Kidney tubule cell (primary cell): ENCODE measurements at regions not wholly inside any gene's neighbourhood (a gene's known extent, or its start where the extent isn't known, plus 50 kb on each side); places are given as distances from the start of the nearest gene placed in this dataset.
A peak's percentile ranks its signal among the peaks of the same experiment; 100 is the strongest.

Experiments
- DNase-seq: peaks from one replicate; pipeline ENCODE4 v3.0.0-alpha.2; 2018; ENCODE audit warnings: low spot score

- no peak for DNase-seq
These were observed 131.0 kb downstream of the PDGFRA start for GRCh38 chr4:54359919-54360650.

GRCh38 chr4:54363037-54363436 is 133.9 kb downstream of the PDGFRA start:
- DNase-seq, result no peak

GRCh38 chr4:54365691-54366090 is 136.6 kb downstream of the PDGFRA start:
- DNase-seq, result no peak

- DNase-seq, result no peak
These were observed 138.0 kb downstream of the PDGFRA start for GRCh38 chr4:54367059-54367458.

GRCh38 chr4:54368281-54369265 is 139.5 kb downstream of the PDGFRA start:
- DNase-seq, result no peak

GRCh38 chr4:54371173-54371572 is 142.1 kb downstream of the PDGFRA start:
- no peak for DNase-seq

- DNase-seq, result no peak
These were observed 143.9 kb downstream of the PDGFRA start for GRCh38 chr4:54372951-54373350.

GRCh38 chr4:54373718-54374210 is 144.7 kb downstream of the PDGFRA start:
- DNase-seq, result no peak

- DNase-seq, result no peak
These were observed 149.4 kb downstream of the PDGFRA start for GRCh38 chr4:54378461-54378860.

- no peak for DNase-seq
These were observed 155.1 kb downstream of the PDGFRA start for GRCh38 chr4:54384152-54384551.

GRCh38 chr4:54384563-54384962 is 155.5 kb downstream of the PDGFRA start:
- DNase-seq, result peak; percentile 19

GRCh38 chr4:54386042-54386669 is 157.1 kb downstream of the PDGFRA start:
- no peak for DNase-seq

- no peak for DNase-seq
These were observed 157.6 kb downstream of the PDGFRA start for GRCh38 chr4:54386693-54387092.

- DNase-seq, result no peak
These were observed 161.6 kb downstream of the PDGFRA start for GRCh38 chr4:54390670-54391069.

- no peak for DNase-seq
These were observed 162.0 kb downstream of the PDGFRA start for GRCh38 chr4:54391104-54391503.

- DNase-seq, result no peak
These were observed 163.4 kb downstream of the PDGFRA start for GRCh38 chr4:54392479-54392878.

GRCh38 chr4:54393243-54393642 is 164.2 kb downstream of the PDGFRA start:
- no peak for DNase-seq

GRCh38 chr4:54395013-54395527 is 166.0 kb downstream of the PDGFRA start:
- no peak for DNase-seq

- no peak for DNase-seq
These were observed 171.1 kb downstream of the PDGFRA start for GRCh38 chr4:54400188-54400587.

GRCh38 chr4:54400802-54401201 is 171.7 kb downstream of the PDGFRA start:
- peak; percentile 11 for DNase-seq

- DNase-seq, result no peak
These were observed 173.9 kb downstream of the PDGFRA start for GRCh38 chr4:54402880-54403480.
